Neural progenitor cell (in vitro differentiated cells): ENCODE measurements at regions not wholly inside any gene's neighbourhood (a gene's known extent, or its start where the extent isn't known, plus 50 kb on each side); places are given as distances from the start of the nearest gene placed in this dataset.
"Not testable (repeated sequence)": the region's sequence is repeated elsewhere in the genome, so short reads cannot be mapped to it uniquely, and the experiment has no call there.

ENCODE experiments used
- DNase-seq: peaks from one replicate; pipeline ENCODE4 v3.0.0-alpha.2; 2016; ENCODE audit warnings: low spot score
- H2AFZ ChIP-seq: fragments of 200-600 bp; sonication (generic); replicated peaks from 2 replicates; pipeline ENCODE4 v1.6.1; 2016; ENCODE audit warnings: antibody characterized with exemption
- H3F3A ChIP-seq: fragments of 200-600 bp; sonication (generic); 2 replicates; pipeline ENCODE4 v1.6.1; 2016; ENCODE audit warnings: antibody characterized with exemption, low read depth
- H3K27ac ChIP-seq: fragments of 200-600 bp; sonication (generic); 2 replicates; pipeline ENCODE4 v1.5.1; 2016; ENCODE audit warnings: mild to moderate bottlenecking
- H3K27me3 ChIP-seq: fragments of 200-600 bp; sonication (generic); 2 replicates; pipeline ENCODE4 v1.6.1; 2016; ENCODE audit warnings: mild to moderate bottlenecking, moderate library complexity
- H3K36me3 ChIP-seq: fragments of 200-600 bp; sonication (generic); 2 replicates; pipeline ENCODE4 v1.5.1; 2016
- H3K4me1 ChIP-seq: fragments of 200-600 bp; sonication (generic); 2 replicates; pipeline ENCODE4 v1.6.1; 2016; ENCODE audit warnings: mixed run types
- H3K4me2 ChIP-seq: fragments of 200-600 bp; sonication (generic); 2 replicates; pipeline ENCODE4 v1.6.1; 2016
- H3K4me3 ChIP-seq: fragments of 200-600 bp; sonication (generic); 2 replicates; pipeline ENCODE4 v1.5.1; 2016
- H3K79me2 ChIP-seq: fragments of 200-600 bp; sonication (generic); 2 replicates; pipeline ENCODE4 v1.6.1; 2016; ENCODE audit warnings: low read depth
- H3K9ac ChIP-seq: fragments of 200-600 bp; sonication (generic); 2 replicates; pipeline ENCODE4 v1.6.1; 2016
- H3K9me3 ChIP-seq: fragments of 200-600 bp; sonication (generic); 2 replicates; pipeline ENCODE4 v1.5.1; 2016; ENCODE audit warnings: low read depth
- H4K20me1 ChIP-seq: fragments of 200-600 bp; sonication (generic); 2 replicates; pipeline ENCODE4 v1.6.1; 2016; ENCODE audit warnings: low read depth
- H3K27ac Mint-ChIP-seq: 3 replicates; pipeline ENCODE4 v1.8.0; 2021; ENCODE audit warnings: mixed read lengths
- H3K27me3 Mint-ChIP-seq: 2 replicates; pipeline ENCODE4 v1.8.0; 2022; ENCODE audit warnings: low read depth, mild to moderate bottlenecking, inconsistent platforms, moderate library complexity, mixed read lengths; ENCODE audit not compliant: insufficient read depth
- H3K36me3 Mint-ChIP-seq: 3 replicates; pipeline ENCODE4 v1.8.0; 2021; ENCODE audit warnings: mixed read lengths
- H3K4me1 Mint-ChIP-seq: 3 replicates; pipeline ENCODE4 v1.8.0; 2021; ENCODE audit warnings: mixed read lengths
- H3K4me3 Mint-ChIP-seq: 3 replicates; pipeline ENCODE4 v1.8.0; 2021; ENCODE audit warnings: mild to moderate bottlenecking, moderate library complexity, mixed read lengths
- H3K9me3 Mint-ChIP-seq: 3 replicates; pipeline ENCODE4 v1.8.0; 2020; ENCODE audit warnings: mixed read lengths
- CTCF ChIP-seq: fragments of 200-600 bp; sonication (generic); IDR thresholded peaks from 2 replicates; pipeline ENCODE4 v1.5.1; 2017; ENCODE audit warnings: antibody characterized with exemption, mild to moderate bottlenecking
- EZH2 ChIP-seq: fragments of 200-600 bp; sonication (generic); IDR thresholded peaks from 2 replicates; pipeline ENCODE4 v1.6.1; 2017; ENCODE audit warnings: antibody characterized with exemption, mild to moderate bottlenecking, moderate library complexity
- EZH2phosphoT487 ChIP-seq: fragments of 200-600 bp; sonication (generic); IDR thresholded peaks from 2 replicates; pipeline ENCODE4 v1.6.1; 2017; ENCODE audit warnings: antibody characterized with exemption

- H3K79me2 ChIP-seq: no peaks in the 10 kb centered on the region
- Mint-ChIP-seq H3K27me3 (peaks cover 9% of the 10 kb centered on the region), H3K4me3 (no peak overlapping the region), H3K36me3 (no peaks in the 10 kb centered on the region), H3K4me1 (peaks cover 12% of the 10 kb centered on the region), H3K9me3 (peaks cover 3% of the 10 kb centered on the region), H3K27ac (no peak overlapping the region)
- H3K27me3 ChIP-seq: no peaks in the 10 kb centered on the region
- H4K20me1 ChIP-seq: no peaks in the 10 kb centered on the region
- DNase-seq: no peak
- H3K4me3 ChIP-seq: no peak overlapping the region
- no peak overlapping the region for H3K27ac ChIP-seq
- H3K36me3 ChIP-seq: no peaks in the 10 kb centered on the region
- no peak overlapping the region for H3K4me2 ChIP-seq
- H3K4me1 ChIP-seq: no peaks in the 10 kb centered on the region
- no peaks in the 10 kb centered on the region for H3F3A ChIP-seq
- TF ChIP-seq EZH2phosphoT487: no peak
- TF ChIP-seq CTCF: no peak
- TF ChIP-seq EZH2: no peak
- H3K9me3 ChIP-seq: no peaks in the 10 kb centered on the region
- no peak overlapping the region for H3K9ac ChIP-seq
- H2AFZ ChIP-seq: no peak overlapping the region
Observed at GRCh38 chr10:121327727-121328126, 270.5 kb downstream of the FGFR2 start.

GRCh38 chr10:121329631-121330030, 268.6 kb downstream of the FGFR2 start:
- not testable (repeated sequence) for H3K4me1 ChIP-seq, H3K9me3 Mint-ChIP-seq, H3K4me3 ChIP-seq, H3K36me3 Mint-ChIP-seq, H3K4me2 ChIP-seq, H3K27ac ChIP-seq, H4K20me1 ChIP-seq, H3K9me3 ChIP-seq, H3F3A ChIP-seq, H3K36me3 ChIP-seq, H2AFZ ChIP-seq, H3K27me3 ChIP-seq, H3K4me3 Mint-ChIP-seq, DNase-seq, H3K79me2 ChIP-seq, H3K27ac Mint-ChIP-seq, H3K9ac ChIP-seq
- H3K27me3 Mint-ChIP-seq: peaks cover 12% of the 10 kb centered on the region
- peaks cover 12% of the 10 kb centered on the region for H3K4me1 Mint-ChIP-seq

- H3K27me3 Mint-ChIP-seq: peaks cover 13% of the 10 kb centered on the region
- Histone ChIP-seq H3K27ac (no peak overlapping the region), H3K4me1 (no peaks in the 10 kb centered on the region), H3F3A (no peaks in the 10 kb centered on the region), H3K27me3 (no peaks in the 10 kb centered on the region), H4K20me1 (no peaks in the 10 kb centered on the region), H2AFZ (no peak overlapping the region), H3K4me2 (no peak overlapping the region), H3K9ac (no peak overlapping the region), H3K79me2 (no peaks in the 10 kb centered on the region), H3K9me3 (no peaks in the 10 kb centered on the region), H3K4me3 (no peak overlapping the region), H3K36me3 (no peaks in the 10 kb centered on the region)
- TF ChIP-seq EZH2 (no peak), EZH2phosphoT487 (no peak), CTCF (no peak)
- H3K9me3 Mint-ChIP-seq: no peaks in the 10 kb centered on the region
- no peak overlapping the region for H3K4me3 Mint-ChIP-seq
- peaks cover 20% of the 10 kb centered on the region for H3K4me1 Mint-ChIP-seq
- no peak for DNase-seq
- no peaks in the 10 kb centered on the region for H3K36me3 Mint-ChIP-seq
- no peak overlapping the region for H3K27ac Mint-ChIP-seq
Observed at GRCh38 chr10:121330563-121330962, 267.7 kb downstream of the FGFR2 start.

- Histone ChIP-seq H3K27ac (no peak overlapping the region), H3K4me1 (peaks cover 7% of the 10 kb centered on the region), H4K20me1 (no peaks in the 10 kb centered on the region), H2AFZ (no peak overlapping the region), H3K79me2 (no peaks in the 10 kb centered on the region), H3K4me2 (no peak overlapping the region), H3K9ac (no peak overlapping the region), H3K27me3 (no peaks in the 10 kb centered on the region), H3K4me3 (no peak overlapping the region), H3K36me3 (no peaks in the 10 kb centered on the region), H3K9me3 (no peaks in the 10 kb centered on the region), H3F3A (no peaks in the 10 kb centered on the region)
- Mint-ChIP-seq H3K4me1 (peaks cover 35% of the 10 kb centered on the region), H3K27me3 (peaks cover 15% of the 10 kb centered on the region), H3K36me3 (no peaks in the 10 kb centered on the region), H3K27ac (no peak overlapping the region), H3K9me3 (no peaks in the 10 kb centered on the region), H3K4me3 (no peak overlapping the region)
- DNase-seq: no peak
- TF ChIP-seq CTCF: no peak
- TF ChIP-seq EZH2phosphoT487: no peak
- no peak for TF ChIP-seq EZH2
Observed at GRCh38 chr10:121332353-121332752, 265.9 kb downstream of the FGFR2 start.
